ENCODE measurements at regions not wholly inside any gene's neighbourhood (a gene's known extent, or its start where the extent isn't known, plus 50 kb on each side); places are given as distances from the start of the nearest gene placed in this dataset.

DNA sequence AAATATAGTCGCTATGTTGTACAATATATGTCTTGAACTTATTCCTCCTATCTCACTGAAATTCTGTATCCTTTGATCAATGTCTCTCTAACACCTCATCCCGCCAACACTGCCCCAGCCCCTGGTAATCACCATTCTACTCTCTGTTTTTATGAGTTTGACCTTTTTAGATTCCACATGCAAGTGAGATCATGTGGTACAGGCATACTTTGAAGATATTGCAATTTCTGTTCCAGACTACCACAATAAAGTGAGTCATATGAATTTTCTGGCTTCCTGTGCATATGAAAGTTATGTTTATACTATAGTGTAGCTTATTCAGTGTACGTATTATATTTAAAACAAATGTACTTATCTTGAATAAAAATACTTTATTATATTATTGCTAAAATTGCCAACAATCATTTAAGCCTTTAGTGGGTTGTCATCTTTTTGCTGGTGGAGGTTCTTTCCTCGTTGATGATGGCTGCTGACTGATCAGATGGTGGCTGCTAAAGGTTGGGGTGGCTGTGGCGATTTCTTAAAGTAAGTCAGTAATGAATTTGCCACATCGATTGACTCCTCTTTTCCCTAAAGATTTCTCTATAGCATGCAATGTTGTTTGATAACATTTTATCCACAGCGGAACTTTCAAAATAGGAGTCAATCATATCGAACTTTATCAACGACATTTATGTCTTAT is 257.2 kb downstream of the NFKBIZ start:
- TF ChIP-seq, protein P1, sequence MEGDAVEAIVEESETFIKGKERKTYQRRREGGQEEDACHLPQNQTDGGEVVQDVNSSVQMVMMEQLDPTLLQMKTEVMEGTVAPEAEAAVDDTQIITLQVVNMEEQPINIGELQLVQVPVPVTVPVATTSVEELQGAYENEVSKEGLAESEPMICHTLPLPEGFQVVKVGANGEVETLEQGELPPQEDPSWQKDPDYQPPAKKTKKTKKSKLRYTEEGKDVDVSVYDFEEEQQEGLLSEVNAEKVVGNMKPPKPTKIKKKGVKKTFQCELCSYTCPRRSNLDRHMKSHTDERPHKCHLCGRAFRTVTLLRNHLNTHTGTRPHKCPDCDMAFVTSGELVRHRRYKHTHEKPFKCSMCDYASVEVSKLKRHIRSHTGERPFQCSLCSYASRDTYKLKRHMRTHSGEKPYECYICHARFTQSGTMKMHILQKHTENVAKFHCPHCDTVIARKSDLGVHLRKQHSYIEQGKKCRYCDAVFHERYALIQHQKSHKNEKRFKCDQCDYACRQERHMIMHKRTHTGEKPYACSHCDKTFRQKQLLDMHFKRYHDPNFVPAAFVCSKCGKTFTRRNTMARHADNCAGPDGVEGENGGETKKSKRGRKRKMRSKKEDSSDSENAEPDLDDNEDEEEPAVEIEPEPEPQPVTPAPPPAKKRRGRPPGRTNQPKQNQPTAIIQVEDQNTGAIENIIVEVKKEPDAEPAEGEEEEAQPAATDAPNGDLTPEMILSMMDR (conservative IDR thresholded peaks at IDR 0.05) = no peak
- no peak overlapping the region for H3K27ac ChIP-seq

GRCh38 chr3:102112704-102113230 is 263.5 kb downstream of the NFKBIZ start:
- TF ChIP-seq, protein P1 (conservative IDR thresholded peaks at IDR 0.05) = no peak
- peak overlapping the region; percentile 58 for H3K27ac ChIP-seq

GRCh38 chr3:102113421-102114041 is 264.2 kb downstream of the NFKBIZ start:
- TF ChIP-seq, protein P1 (conservative IDR thresholded peaks at IDR 0.05) = no peak
- peak overlapping the region; percentile 58 for H3K27ac ChIP-seq

DNA sequence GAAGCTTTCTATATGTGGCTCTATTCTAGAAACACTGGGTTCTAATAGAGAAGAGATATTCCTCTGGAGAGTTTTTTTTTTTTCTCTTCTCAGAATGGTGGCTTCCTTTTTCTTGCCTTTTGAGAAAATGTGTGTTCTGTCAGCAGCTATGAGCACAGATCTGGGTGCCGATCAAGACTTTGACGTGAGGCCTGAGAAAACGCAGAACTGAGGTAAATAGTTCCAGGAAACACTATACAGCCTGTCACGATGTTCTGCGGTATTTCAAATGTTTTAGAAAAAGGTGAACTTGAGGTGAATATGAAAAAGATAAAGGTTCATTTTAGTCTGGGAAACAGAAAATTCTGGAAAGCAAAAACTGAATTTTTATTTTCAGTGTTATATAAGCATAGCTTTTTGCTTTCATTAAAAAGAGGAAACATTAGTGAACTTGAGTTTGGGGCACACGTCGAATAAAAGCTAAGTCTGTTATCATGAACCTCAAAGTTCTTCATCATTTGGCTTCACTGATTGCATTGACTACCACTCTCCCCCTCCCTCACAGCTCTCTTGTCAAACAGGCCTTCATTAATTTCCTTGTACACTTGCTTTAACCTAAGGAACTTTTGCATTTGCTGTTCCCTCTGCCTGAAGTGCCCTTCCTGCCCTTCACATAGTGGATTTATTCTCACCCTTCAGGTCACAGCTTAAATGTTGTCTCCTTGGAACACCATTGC is 265.1 kb downstream of the NFKBIZ start:
- TF ChIP-seq, protein P1 (conservative IDR thresholded peaks at IDR 0.05) = no peak
- H3K27ac ChIP-seq = no peak overlapping the region

DNA sequence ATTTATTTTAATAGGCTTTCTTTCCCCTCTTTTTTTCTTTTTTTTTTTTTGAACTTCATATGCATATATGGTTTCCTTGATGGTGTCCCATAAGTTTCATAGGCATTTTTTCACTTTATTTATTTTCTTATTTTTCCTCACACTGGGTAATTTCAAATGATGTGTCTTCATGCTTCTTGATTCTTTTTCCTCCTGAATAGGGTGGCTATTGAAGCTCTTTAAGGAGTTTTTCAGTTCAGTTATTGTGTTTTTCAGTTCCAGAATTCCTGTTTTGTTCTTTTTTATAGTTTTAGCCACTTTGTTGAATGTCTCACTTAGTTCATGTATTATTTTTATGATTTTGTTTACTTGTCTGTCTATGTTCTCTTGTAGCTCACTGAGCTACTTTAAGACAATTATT is 273.2 kb downstream of the NFKBIZ start:
- TF ChIP-seq, protein P1 (conservative IDR thresholded peaks at IDR 0.05) = no peak
- no peak overlapping the region for H3K27ac ChIP-seq

DNA sequence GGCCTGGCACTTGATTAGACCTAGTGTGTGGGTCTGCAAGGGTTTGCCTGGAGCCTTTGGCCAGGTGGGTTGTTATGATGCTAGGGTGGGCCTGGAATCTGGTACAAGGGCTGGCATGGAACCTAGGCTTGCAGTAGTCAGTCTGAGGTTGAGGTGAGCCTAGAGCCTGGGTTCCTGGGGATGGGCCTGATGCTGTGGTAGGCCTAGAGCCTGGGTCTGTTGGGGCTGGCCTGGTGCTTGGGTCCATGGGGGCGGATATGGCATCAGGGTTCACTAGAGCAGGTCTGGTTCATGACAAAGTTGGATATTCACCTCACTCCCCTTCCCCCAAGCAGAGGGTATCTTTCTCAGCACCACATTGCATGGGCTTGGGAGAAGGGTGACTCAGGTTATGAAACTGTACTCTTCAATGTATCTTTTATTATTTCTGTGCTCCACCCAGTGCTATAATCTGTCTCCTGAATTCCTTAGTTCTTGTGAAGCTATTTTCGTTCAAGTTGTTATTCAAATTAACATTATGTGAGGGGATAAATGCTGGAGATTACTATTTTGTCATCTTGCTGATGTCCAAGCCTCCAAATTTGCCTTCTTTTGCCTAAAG is 274.4 kb downstream of the NFKBIZ start:
- TF ChIP-seq, protein P1 (conservative IDR thresholded peaks at IDR 0.05) = no peak
- no peak overlapping the region for H3K27ac ChIP-seq

DNA sequence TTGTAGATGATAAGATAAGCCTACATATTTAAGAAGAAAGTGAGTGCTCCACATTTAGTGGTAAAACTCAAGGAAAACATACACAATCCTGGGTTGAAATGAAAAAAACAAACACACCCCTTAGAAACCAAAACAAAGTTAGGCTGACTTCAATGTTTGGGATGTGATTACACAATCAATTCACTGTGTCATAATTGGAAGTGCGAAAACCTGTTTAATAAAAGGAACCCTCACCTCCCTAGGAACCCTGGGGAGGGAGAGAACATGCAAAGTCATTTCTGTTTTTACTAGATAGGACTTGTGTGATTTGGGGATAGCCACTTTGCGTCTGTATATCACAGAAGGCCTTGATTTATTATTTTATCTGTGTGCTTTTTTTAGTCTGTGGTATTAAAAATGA is 275.0 kb downstream of the NFKBIZ start:
- H3K27ac ChIP-seq = no peak overlapping the region

More for the DNA sequence above, 275.0 kb downstream of the NFKBIZ start:
- TF ChIP-seq, protein P1 (conservative IDR thresholded peaks at IDR 0.05) = no peak

All from VCaP (cell line).